WI38 (cell line): ENCODE measurements at regions not wholly inside any gene's neighbourhood (a gene's known extent, or its start where the extent isn't known, plus 50 kb on each side); places are given as distances from the start of the nearest gene placed in this dataset.

Experiments
- H3K4me3 ChIP-seq: 2 replicates; pipeline ENCODE4 v1.5.1; 2011; ENCODE audit warnings: low read depth, mild to moderate bottlenecking, control low read depth, low read length
- CTCF ChIP-seq: IDR thresholded peaks from 2 replicates; pipeline ENCODE4 v1.5.1; 2012; ENCODE audit warnings: low read depth, mild to moderate bottlenecking, control low read depth, low read length

DNA sequence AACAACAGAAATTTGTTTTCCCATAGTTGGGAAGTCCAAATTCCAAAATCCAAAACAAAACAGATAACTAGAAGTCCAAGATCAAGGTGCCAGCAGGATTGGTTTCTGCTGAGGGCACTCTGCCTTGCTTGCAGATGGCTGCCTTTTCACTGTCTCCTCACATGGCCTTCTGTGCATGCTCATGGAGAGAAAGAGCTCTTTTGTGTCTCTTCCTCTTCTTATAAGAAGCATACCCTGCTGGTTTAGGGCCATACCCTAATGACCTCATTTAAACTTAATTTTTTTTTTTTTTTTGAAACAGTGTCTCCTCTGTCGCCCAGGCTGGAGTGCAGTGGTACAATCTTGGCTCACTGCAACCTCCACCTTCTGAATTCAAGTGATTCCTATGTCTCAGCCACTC, 1974.1 kb upstream of the PCDH20 start:
- TF ChIP-seq CTCF, result no peak
- H3K4me3 ChIP-seq, result no peak overlapping the region

GRCh38 chr13:63381078-63381859, 1965.6 kb upstream of the PCDH20 start:
- no peak for TF ChIP-seq CTCF
- H3K4me3 ChIP-seq, result no peak overlapping the region

- H3K4me3 ChIP-seq, result no peak overlapping the region
- TF ChIP-seq CTCF, result no peak
Observed at GRCh38 chr13:63377986-63378385, 1962.3 kb upstream of the PCDH20 start.

DNA sequence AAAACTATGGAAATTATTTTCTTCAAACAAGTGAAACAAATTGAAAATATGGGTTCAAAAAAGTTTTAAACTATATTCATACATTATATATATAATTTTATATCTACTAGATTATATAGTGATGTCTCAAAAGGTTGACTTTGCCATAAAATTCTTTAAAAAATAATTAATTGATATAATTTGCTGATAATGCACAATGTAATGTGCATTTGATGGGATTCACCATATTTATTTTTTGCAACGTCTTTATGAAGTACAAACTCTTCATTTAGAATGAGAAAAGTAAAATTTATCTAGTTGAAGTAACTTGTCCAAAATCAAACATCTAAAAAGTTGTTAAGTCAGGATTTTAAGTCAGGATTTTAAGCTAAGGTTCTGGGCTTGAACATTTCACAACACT, 1954.5 kb upstream of the PCDH20 start:
- no peak for TF ChIP-seq CTCF
- H3K4me3 ChIP-seq, result no peak overlapping the region

GRCh38 chr13:63367522-63368198, 1952.0 kb upstream of the PCDH20 start:
- TF ChIP-seq CTCF, result no peak
- no peak overlapping the region for H3K4me3 ChIP-seq

- H3K4me3 ChIP-seq, result no peak overlapping the region
- no peak for TF ChIP-seq CTCF
Observed at GRCh38 chr13:63364159-63364558, 1948.5 kb upstream of the PCDH20 start.

GRCh38 chr13:63351533-63351932, 1935.9 kb upstream of the PCDH20 start:
- H3K4me3 ChIP-seq, result no peak overlapping the region
- TF ChIP-seq CTCF, result no peak
